Hindlimb muscle (tissue), 1 donor: ENCODE measurements at regions not wholly inside any gene's neighbourhood (a gene's known extent, or its start where the extent isn't known, plus 50 kb on each side); places are given as distances from the start of the nearest gene placed in this dataset.
A peak's percentile ranks its signal among the peaks of the same experiment; 100 is the strongest.

Experiments used
- DNase-seq: peaks from one replicate; pipeline ENCODE4 v3.0.0-alpha.2; 2013

GRCh38 chr2:70397186-70397585 lies 95.3 kb upstream of the FAM136A start:
- DNase-seq = no peak

- DNase-seq = no peak
These were observed 94.7 kb upstream of the FAM136A start for GRCh38 chr2:70396612-70397011.

GRCh38 chr2:70393881-70394280 lies 92.0 kb upstream of the FAM136A start:
- DNase-seq = no peak

GRCh38 chr2:70391988-70392387 lies 90.1 kb upstream of the FAM136A start:
- DNase-seq = no peak

GRCh38 chr2:70391259-70391658 lies 89.4 kb upstream of the FAM136A start:
- DNase-seq = no peak

GRCh38 chr2:70388813-70389212 lies 86.9 kb upstream of the FAM136A start:
- no peak for DNase-seq

GRCh38 chr2:70388128-70388527 lies 86.3 kb upstream of the FAM136A start:
- DNase-seq = no peak

GRCh38 chr2:70385966-70386595 lies 84.2 kb upstream of the FAM136A start:
- no peak for DNase-seq

- no peak for DNase-seq
These were observed 83.3 kb upstream of the FAM136A start for GRCh38 chr2:70385204-70385603.

- DNase-seq = no peak
These were observed 80.0 kb upstream of the FAM136A start for GRCh38 chr2:70381821-70382220.

- no peak for DNase-seq
These were observed 79.4 kb upstream of the FAM136A start for GRCh38 chr2:70381235-70381634.

- no peak for DNase-seq
These were observed 78.8 kb upstream of the FAM136A start for GRCh38 chr2:70380621-70381020.

GRCh38 chr2:70374616-70375015 lies 72.7 kb upstream of the FAM136A start:
- DNase-seq = no peak

- no peak for DNase-seq
These were observed 69.9 kb upstream of the FAM136A start for GRCh38 chr2:70371753-70372152.

- DNase-seq = no peak
These were observed 67.2 kb upstream of the FAM136A start for GRCh38 chr2:70369082-70369481.

GRCh38 chr2:70368545-70368944 lies 66.7 kb upstream of the FAM136A start:
- no peak for DNase-seq

- DNase-seq = peak; percentile 3
These were observed 66.0 kb upstream of the FAM136A start for GRCh38 chr2:70367722-70368323.

- no peak for DNase-seq
These were observed 60.8 kb upstream of the FAM136A start for GRCh38 chr2:70362661-70363060.

GRCh38 chr2:70360661-70361270 lies 58.9 kb upstream of the FAM136A start:
- DNase-seq = no peak

GRCh38 chr2:70357684-70358071 lies 55.8 kb upstream of the FAM136A start:
- DNase-seq = no peak

GRCh38 chr2:70356941-70357683 lies 55.2 kb upstream of the FAM136A start:
- no peak for DNase-seq

- DNase-seq = no peak
These were observed 52.5 kb upstream of the FAM136A start for GRCh38 chr2:70354264-70354949.
